HG02943 (cell line): ENCODE measurements at regions not wholly inside any gene's neighbourhood (a gene's known extent, or its start where the extent isn't known, plus 50 kb on each side); places are given as distances from the start of the nearest gene placed in this dataset.

ENCODE experiments used
- ATAC-seq: cut with Tn5 transposase; IDR thresholded peaks from one replicate; pipeline ENCODE4 v1.9.1; 2021; ENCODE audit warnings: mild to moderate bottlenecking, low read depth, moderate library complexity; ENCODE audit not compliant: unreplicated experiment

DNA sequence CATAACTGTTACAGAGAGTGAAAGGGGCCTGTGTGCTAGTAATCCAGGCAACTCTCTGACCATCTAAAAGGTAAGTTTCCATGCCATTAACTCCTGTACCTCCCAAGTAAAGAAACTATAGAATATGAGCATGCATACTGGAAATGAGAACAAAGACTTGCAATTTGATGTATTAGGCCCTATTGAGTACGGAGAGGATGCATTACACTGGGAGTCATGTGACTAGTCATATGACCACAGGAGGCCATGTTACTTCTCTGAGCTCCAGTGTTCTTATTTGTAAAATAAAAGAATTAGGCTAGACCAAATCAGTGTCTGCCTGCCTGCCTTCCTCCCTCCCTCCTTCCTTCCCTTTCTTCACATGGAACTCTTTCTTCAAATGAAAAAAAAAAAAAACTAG lies 440.1 kb upstream of the CCDC196 start:
- ATAC-seq = no peak

DNA sequence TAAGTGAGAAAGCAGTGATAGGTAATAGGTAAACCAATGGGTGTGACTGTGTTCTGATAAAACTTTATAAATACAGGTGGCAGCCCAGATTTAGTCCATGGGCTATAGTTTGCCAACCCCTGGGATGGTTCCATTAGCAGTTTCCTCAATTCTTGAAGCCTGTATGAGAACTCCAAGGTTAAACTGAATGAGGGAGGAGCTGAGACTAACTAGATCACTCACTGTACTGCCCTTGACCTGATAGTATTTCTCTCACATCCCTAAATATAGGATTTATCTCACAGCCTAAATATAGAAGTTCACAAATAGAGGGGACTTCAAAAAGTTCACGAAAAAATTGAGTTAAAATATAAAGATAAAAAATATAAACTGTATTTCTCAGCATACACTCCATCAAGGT lies 439.6 kb upstream of the CCDC196 start:
- no peak for ATAC-seq

DNA sequence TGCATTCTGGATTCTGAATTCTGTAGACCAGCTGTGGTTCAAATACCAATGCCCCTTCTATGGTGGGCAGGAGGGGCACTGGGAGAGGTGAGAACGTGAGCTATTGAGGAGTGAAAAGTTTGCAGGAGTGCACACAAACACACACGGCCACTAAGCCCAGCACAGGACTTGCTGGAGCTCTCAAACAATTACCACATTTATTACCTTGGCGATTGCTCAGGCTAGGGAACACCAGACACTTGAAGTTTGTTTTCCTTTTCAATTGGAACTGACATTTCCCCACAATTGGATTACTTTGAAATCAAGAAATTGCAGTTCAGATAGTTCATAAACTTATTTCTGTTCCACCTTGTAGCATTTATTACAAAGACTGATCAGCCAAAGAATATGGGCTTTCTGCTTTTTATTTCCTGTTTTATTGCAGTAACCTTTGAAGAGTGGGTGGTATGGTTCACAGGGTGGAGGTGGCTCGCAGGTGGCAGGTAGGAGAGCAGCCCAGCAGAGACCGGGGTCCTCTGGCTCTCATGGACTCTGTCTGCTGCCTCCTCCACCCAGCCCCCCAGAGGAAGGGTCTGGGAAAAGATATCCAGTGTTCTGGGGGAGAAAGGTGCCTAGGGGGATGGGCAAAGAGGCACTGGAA lies 429.8 kb upstream of the CCDC196 start:
- no peak for ATAC-seq

DNA sequence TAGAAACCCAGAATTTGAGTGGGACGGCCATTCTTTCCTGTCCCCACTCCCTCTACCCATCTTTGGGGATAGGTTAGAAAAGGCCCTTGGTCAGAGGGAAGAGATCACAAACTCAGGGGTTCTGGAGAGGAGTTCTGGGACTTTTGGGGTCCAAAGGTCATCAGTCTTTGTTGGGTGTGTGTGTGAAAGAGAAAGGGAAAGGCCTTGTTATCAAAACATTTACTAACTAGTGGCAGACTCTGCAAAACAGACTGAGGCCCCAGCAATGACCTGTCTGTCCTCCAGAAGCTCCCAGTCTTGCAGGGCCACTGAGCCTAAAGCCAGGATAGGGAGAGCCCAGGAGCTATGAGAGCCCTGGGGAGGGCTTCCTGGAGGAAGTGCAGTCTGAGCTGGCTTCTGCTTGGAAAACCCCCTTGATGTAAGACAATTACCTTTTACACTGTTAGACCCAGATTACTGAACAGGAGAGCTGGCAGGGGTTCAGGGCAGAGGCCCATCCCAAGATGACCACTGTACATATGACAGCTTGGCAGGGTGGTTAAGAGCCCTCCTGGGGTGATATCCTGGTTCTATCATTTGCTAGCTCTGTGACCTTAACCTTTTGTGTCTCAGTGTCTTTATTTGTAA lies 429.1 kb upstream of the CCDC196 start:
- no peak for ATAC-seq

DNA sequence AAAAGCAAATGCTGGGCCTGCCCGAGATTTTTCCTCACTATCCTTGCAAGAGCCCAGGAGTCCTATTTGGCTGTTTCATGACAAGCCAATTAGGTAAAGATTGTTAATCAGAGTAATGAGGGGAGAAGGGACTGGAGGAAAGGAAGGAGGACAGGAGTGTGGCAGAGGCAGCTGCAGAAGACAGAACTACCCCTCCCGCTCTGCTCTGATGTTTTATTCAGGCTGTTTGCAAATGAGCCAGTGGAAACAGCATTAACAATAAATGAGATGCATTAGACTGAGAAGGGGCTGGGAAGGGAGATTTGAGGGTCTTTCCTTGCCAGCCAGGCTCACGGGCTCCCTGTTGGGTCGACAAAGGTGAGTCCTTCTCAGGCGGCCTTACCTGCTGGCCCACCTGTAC lies 421.0 kb upstream of the CCDC196 start:
- ATAC-seq = no peak

DNA sequence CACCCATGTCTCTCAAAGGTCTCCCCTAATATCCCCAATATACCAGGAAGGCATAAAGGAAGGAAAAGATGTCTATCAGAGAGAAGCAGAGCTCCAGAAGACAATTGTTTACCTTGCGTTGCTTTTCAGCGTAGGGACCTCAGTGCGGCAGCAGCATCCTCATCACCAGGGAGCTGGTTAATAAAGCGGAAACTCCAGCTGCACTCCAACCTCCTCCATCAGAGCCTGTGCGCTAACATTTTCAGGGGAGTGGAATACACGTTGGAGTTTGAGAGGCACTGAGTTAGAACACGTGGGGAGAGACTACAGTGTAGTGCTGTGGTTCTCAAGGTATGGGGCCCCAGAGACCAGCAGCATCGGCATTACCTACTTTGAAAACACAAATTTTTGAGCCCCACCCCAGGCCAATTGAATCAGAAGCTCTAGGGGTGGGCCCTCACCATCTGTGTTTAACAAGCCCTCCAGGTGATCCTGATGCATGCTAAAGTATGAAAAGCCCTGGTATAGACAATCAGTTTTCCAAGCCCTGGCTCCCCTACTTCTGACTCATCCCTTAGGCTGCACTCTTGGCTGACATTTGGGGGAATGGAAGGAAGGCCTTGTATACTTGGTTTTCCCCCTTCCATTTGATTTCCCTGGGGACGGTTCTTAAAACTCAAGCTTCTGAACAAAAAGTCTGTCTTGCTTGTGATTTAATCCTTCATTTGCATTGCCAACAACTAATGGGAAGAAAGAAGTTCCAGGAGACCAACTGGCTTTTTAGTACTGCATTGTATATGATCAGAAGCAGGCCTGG lies 419.0 kb upstream of the CCDC196 start:
- ATAC-seq = no peak

DNA sequence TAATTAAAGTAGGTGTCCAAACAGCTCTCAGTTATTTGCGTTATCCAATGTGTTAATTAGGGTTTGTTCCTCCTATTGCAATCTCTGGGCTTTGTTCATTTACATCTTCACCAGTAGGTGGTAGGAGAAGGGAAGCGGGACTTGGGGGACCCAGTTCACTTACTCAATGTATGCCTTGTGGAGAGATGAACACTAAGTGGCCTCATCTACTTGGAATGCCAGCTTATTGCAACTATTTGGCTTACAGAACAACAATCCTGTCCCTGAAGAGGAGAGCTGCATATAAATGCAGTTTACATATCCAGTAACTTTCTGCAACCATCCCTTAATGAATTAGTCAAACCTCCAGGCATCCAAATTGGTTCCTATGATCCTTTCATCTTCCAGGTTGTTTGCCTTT lies 417.1 kb upstream of the CCDC196 start:
- ATAC-seq = no peak

DNA sequence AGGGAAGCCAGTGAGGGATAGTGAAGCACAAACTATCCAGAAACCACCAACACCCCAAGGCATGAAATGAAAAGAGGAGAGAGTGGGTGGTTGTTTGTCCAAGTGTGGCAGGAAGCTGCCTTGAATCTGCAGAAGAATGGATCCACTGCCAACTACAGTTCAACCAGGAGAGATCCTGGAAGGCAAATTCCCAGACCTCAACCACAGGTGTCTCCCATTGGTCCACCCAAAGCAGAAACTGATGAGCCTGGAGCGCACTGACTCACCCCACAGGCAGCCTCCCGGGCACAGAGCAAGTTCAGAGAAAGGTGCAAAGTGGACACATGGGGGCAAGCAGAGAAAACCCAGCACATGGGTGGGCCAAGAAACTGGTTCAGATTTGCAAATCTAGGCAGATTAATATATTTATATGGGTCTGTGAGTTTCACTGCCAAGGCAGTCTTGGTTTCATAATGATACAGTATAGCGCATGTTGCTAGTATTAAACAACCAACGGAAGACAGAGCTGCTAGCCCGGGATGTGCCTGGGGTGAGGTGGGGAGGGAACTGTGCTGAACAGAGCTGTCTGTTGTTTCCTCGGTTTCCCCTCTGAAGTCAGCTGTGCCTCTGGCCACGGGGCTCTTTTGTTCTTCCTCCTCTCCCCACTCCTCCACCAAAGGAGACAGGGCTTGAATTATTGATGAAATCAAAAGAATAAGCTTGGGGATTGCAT lies 416.2 kb upstream of the CCDC196 start:
- no peak for ATAC-seq

DNA sequence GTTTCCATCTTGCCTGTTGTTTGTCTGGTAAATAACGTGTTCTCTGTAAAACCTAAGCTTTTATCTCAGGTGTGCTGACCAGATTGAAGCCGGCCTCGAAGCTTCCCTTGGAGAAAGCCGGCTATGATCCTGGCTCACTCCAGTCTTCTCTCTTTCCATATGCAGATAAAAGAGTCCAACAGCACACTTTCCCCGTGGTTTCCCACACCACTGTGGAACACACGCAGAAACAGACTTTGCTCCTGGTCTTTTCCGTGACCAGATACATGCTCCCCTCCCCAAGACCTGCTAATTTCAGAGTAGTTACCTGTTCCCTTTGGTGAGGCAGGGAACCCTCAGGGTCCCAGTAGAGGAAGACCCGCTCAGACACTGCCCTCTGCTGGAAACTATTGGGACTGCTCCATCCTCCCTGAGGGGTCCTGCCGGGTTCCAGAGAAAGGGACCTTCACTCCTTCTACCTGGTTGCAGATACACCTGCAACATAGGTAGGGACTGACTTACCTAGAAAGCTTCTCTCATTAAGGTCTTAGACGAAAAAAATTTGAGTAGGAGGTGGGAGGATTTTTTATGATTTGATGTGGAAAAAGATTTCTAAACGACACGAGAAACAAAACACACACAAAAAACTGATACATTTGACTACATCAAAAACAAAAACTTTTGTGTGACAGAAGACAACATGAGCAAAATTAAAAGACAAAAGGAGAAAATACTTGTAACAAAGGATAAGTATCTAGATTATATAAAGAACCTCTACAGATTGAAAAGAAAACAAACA lies 415.4 kb upstream of the CCDC196 start:
- no peak for ATAC-seq

DNA sequence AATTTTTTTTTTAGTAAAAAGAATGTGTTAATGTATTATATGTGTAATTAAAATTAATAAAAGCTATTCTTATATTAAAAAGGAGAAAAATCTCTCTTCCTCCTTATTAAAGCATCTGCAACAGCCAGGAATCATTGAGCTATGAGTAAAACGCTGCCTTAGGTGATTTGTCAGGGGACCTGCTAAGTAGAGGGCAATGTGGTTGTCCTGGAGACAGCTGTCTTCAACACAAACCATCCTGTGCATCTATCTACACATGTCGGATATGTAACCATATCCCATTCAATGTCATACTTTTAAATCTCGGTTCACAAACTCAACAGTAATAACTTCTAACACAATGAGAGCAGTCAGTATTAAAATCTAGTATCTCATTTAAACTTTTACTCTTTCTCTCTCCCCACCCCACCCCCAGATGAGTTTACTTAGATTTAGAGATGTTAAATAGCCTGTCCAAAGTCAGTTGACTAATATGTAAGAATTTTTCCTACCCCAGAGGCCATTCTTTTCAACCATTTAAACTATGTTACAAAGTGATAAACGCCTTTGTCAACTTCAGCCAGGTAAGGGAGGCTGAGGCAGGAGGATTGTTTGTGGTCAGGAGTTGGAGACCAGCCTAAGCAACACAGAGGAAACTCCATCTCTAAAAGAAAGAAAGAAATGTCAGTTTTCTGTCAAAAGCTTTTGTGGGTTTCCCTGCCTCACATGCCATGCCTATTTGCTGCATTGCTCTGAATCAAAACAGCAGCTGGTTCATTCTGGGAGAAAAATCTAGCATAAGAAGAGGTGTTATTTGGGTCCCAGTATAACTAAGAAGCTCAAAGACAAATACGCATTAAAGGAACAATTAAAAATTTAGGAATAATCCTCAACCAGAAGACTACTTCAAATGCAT lies 413.7 kb upstream of the CCDC196 start:
- no peak for ATAC-seq

DNA sequence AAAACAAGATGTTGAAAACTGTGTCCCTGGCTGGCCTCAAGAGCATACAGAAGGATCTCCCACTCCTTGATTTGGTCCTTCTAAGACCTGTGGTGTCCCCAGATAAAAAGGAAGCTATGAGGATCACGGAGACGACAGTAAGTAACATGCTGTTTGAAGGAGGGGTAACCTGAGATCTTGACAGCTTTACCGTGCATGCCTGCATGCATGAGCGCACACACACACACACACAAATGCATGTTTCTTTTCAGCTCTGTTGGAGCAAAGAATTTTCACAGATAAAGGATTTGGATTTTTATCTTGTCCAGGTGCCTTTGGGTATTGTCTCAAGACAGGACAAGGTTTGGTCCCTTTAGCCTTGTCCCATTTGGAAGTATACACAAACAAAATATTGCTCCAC lies 411.6 kb upstream of the CCDC196 start:
- no peak for ATAC-seq

DNA sequence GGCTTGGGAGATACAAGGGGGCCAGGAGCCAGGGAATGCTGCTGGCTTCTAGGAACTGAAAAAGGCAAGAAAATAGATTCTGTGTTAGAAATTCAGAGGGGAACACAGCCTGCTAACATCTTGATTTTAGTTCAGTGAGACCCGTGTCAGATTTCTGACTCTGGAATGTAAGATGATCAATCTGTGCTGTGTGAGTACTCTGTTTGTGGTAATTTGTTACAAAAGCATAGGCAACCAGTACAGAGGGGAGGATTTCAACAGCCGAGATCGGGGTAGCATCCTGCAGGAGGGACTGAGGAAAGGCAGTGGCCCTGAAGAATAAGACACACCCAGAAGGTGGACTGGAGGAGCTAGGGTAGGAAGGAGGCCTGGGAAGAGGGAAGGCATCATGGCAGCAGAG lies 410.0 kb upstream of the CCDC196 start:
- no peak for ATAC-seq

DNA sequence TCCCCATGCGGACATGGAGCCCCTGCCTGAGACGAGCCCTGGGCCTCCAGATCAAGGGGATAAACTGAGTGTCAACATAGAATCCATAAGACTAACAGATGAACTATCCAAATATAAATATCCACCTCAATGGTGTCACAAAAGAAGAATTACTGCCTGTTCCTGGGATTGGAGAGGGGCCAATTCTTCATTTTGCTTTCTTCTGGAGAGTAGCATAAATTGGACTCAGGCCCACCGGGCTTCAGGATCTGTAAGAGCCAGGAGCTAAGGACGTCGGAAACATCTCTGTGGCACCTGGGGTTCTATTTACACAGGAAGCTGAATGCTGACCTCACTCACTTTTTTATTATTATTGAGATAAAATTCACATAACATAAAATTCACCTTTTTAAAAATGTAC lies 408.2 kb upstream of the CCDC196 start:
- ATAC-seq = no peak

DNA sequence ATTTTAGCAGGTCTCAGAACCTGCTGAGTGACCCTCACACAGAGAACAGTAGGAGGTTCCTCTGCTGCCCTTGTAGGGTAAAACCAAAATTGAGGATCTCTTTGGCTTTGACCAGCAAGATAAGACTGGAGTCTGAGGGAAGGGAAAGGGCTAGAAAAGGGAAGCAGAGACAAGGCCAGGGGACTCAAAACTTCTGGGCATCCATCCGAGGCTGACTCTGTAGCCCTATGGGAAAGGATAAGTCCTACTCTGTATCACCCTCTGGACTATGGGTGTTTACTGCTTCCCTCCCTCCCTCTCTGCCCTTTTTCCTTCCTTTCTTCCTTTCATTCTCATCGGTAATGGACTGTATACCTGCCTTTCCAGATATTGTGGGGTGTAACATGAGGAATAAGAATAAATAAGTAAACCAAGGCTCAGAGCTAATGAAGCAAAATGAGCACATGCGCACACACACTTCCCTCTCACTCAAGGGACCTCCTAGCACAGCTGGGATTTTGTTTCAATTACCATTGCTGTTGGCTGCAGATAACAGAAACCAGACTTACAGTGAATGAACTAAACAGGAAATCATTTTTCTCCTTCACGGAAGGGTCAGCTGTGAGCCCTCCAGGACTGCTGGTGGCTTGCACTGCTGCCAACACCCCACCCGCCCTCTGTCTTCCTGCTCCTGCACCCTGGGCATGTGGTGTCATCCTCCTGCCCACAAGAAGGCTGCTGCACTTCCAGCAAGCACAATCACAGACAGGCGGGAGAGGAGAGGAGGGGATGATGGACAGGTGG lies 404.4 kb upstream of the CCDC196 start:
- no peak for ATAC-seq

DNA sequence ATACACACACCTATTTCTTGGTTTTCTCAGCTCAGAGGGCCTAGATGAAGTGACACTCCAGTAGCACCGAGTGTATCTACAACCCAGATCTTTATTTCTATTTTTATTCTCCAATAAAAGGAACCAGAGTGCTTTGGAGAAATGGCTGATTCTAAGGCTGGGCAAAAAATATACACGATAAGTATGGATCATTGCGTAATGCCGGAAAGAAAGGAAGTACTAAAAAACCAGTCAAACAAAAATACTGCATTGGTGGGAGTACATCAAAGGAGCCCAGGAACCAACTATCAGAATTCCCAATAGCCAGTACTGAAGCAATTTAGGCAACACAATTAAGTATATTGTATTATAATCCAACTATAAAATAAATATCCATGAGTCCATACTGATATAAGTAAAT lies 400.9 kb upstream of the CCDC196 start:
- ATAC-seq = no peak

DNA sequence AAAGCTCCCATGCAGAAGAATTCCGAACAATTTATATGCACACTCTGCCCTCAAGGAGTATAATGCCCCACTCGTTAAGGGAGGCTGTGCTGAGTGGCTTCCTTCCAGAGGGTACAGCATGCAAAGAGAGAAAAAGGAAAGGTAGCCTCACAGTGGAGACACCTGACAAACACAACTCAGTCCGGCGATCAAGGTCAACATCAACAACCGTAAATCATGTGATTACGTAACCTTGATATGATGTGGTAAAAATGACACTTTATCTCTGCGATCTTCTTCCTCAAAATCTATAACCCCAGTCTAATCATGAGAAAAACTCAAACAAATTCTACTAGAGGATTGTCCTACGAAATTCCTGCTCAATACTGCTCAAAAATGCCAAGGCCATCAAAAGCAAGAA lies 400.5 kb upstream of the CCDC196 start:
- ATAC-seq = no peak

DNA sequence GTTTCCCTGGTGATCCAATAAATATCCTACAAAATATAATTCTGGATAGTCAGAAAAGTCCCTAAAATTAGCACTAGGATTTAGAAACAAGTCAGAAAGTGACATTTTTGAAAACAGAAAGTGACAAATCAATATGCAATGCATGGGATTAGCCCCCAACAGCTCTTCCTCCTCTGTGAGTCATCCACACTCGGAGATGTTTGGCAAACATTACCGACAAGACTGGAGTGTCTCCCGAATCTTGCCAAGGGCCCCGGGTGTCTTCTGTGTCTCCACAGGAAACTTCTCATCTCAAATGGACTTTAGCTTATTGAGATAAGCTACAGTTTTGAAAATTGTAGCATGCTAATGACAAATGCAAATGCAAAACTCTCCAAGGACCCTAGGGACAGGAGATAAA lies 398.9 kb upstream of the CCDC196 start:
- no peak for ATAC-seq

DNA sequence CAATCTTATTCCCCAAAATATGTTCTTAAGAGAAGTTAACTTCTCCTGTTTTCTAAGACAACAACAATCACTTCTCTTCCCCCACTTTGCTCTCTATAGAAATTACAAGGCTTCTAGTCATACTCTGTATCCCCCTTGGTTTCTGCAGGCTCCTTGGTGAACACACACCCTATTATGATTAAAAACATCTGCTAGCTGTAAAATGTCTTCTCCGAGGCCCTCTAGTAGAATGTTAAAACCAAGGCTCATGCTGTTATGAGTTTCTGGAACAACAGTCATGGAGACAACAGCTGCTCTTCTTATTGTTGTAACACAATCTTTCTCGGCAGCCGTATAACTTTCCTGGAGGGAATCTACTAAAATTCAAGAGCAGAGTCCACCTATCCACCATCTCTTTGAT lies 397.5 kb upstream of the CCDC196 start:
- no peak for ATAC-seq

DNA sequence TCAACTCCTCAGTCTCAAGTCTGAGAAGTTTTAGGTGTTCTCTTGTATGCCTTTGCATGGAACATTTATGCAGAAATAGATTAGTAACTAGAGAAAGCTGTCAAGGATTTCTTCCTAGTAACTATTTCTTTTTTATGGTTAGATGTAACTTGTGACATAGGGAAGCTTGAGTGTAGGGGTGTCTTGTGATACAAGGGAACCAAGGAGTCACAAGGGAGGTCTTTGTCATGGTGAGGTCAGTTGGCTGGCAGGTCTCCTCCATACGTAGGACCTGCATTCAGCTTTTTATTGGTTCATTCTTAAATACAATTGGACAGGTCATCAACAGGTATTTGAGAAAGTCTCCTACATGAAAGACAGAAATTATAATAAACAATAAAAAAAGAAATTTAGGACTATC lies 394.0 kb upstream of the CCDC196 start:
- ATAC-seq = no peak
